ENCODE measurements at regions not wholly inside any gene's neighbourhood (a gene's known extent, or its start where the extent isn't known, plus 50 kb on each side); places are given as distances from the start of the nearest gene placed in this dataset.

- H3K4me1 ChIP-seq, result peaks cover 0 to 11% (median 0%) of the 10 kb centered on the region in 3 donors
- H3K27me3 ChIP-seq, result no peaks in the 10 kb centered on the region
- H3K36me3 ChIP-seq, result no peaks in the 10 kb centered on the region
- DNase-seq, result no peak
- intact Hi-C loops (cut with DNase I), result no loop called here
- H3K9me3 ChIP-seq, result no peaks in the 10 kb centered on the region
- TF ChIP-seq CTCF (IDR thresholded peaks at IDR 0.05), result no peak
- no peak for TF ChIP-seq POLR2A (IDR thresholded peaks at IDR 0.05)
- no peak overlapping the region for H3K4me3 ChIP-seq
- no peak overlapping the region for H3K27ac ChIP-seq
- WGBS, 2 donors, result 81 to 85% methylated on average over 4 of the region's 4 CpGs
These were observed 282.1 kb upstream of the ID2 start for GRCh38 chr2:8399731-8400130.

GRCh38 chr2:8400196-8400595, 281.7 kb upstream of the ID2 start:
- H3K4me3 ChIP-seq, result no peak overlapping the region
- 82 to 86% methylated on average over 10 of the region's 10 CpGs for WGBS, 2 donors
- H3K4me1 ChIP-seq, result peaks cover 0 to 11% (median 0%) of the 10 kb centered on the region in 3 donors
- DNase-seq, result no peak
- intact Hi-C loops (cut with DNase I), result no loop called here
- no peaks in the 10 kb centered on the region for H3K9me3 ChIP-seq
- TF ChIP-seq POLR2A (IDR thresholded peaks at IDR 0.05), result no peak
- TF ChIP-seq CTCF (IDR thresholded peaks at IDR 0.05), result no peak
- H3K27ac ChIP-seq, result no peak overlapping the region
- no peaks in the 10 kb centered on the region for H3K36me3 ChIP-seq
- no peaks in the 10 kb centered on the region for H3K27me3 ChIP-seq

GRCh38 chr2:8402222-8402621, 279.6 kb upstream of the ID2 start:
- Histone ChIP-seq H3K4me1 (peaks cover 0 to 11% (median 0%) of the 10 kb centered on the region in 3 donors), H3K4me3 (no peak overlapping the region), H3K27me3 (no peaks in the 10 kb centered on the region), H3K36me3 (no peaks in the 10 kb centered on the region), H3K27ac (no peak overlapping the region), H3K9me3 (no peaks in the 10 kb centered on the region)
- intact Hi-C loops (cut with DNase I), result no loop called here
- TF ChIP-seq CTCF (IDR thresholded peaks at IDR 0.05) (no peak), POLR2A (IDR thresholded peaks at IDR 0.05) (no peak)
- no peak for DNase-seq
- WGBS, 2 donors, result 67% methylated on average over 1 of the region's 1 CpG; no CpG with 5 or more reads in 1 of the 2 donors

GRCh38 chr2:8403876-8404275, 278.0 kb upstream of the ID2 start:
- no peak for DNase-seq
- Histone ChIP-seq H3K9me3 (no peaks in the 10 kb centered on the region), H3K27ac (no peak overlapping the region), H3K27me3 (no peaks in the 10 kb centered on the region), H3K4me3 (no peak overlapping the region), H3K4me1 (peaks cover 0 to 11% (median 0%) of the 10 kb centered on the region in 3 donors), H3K36me3 (no peaks in the 10 kb centered on the region)
- no peak for TF ChIP-seq CTCF (IDR thresholded peaks at IDR 0.05)
- no peak for TF ChIP-seq POLR2A (IDR thresholded peaks at IDR 0.05)
- 73 to 74% methylated on average over 6 of the region's 6 CpGs for WGBS, 2 donors
- intact Hi-C loops (cut with DNase I), result no loop called here

GRCh38 chr2:8405334-8405733, 276.5 kb upstream of the ID2 start:
- intact Hi-C loops (cut with DNase I), result no loop called here
- Histone ChIP-seq H3K4me1 (peaks cover 0 to 11% (median 0%) of the 10 kb centered on the region in 3 donors), H3K9me3 (no peaks in the 10 kb centered on the region), H3K27me3 (no peaks in the 10 kb centered on the region), H3K4me3 (no peak overlapping the region), H3K36me3 (no peaks in the 10 kb centered on the region), H3K27ac (no peak overlapping the region)
- TF ChIP-seq POLR2A (IDR thresholded peaks at IDR 0.05) (no peak), CTCF (IDR thresholded peaks at IDR 0.05) (no peak)
- DNase-seq, result no peak
- 83 to 90% methylated on average over 3 of the region's 3 CpGs for WGBS, 2 donors
